ENCODE measurements at regions not wholly inside any gene's neighbourhood (a gene's known extent, or its start where the extent isn't known, plus 50 kb on each side); places are given as distances from the start of the nearest gene placed in this dataset.

DNA sequence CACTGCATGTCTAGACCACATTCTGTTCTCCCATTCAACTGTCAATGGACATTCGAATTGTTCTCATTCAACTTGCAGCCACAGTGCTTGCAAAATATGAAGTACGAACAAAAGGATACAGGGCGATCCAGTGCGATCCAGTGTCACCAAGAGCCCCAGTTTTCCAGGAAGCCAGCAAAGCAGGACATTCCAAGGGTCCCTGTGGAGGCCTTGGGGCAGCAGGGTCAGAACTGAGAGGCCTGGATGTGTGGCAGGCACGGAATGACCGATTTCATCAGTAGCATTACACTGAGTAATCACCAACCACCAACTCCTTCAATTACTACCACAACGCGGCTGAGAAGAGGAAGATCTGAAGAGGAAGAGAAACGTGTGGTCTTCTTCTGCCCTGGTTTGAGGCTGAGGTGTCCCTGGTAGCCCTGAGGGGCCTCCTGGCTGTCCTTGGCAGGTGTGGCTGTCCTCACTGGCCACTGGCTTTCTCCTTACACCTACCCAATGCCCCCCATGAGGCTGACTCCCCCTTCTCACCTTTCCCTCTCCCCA is 172.7 kb upstream of the FHL2 start:
- no peak for TF ChIP-seq CTCF (conservative IDR thresholded peaks at IDR 0.05; ENCODE audit: low read length)
- TF ChIP-seq EZH2phosphoT487 (IDR thresholded peaks at IDR 0.05; ENCODE audit: borderline replicate concordance): no peak
